GM12865 (cell line): ENCODE measurements at regions not wholly inside any gene's neighbourhood (a gene's known extent, or its start where the extent isn't known, plus 50 kb on each side); places are given as distances from the start of the nearest gene placed in this dataset.

Experiments used
- DNase-seq: peaks from one replicate; pipeline ENCODE4 v3.0.0; 2010; ENCODE audit warnings: low read depth
- H3K4me3 ChIP-seq: 2 replicates; pipeline ENCODE4 v1.5.1; 2011; ENCODE audit warnings: mild to moderate bottlenecking, low read depth, low read length, control low read depth
- CTCF ChIP-seq: IDR thresholded peaks from 2 replicates; pipeline ENCODE4 v1.5.1; 2011; ENCODE audit warnings: low read length, control low read depth, low read depth, inconsistent platforms; ENCODE audit not compliant: insufficient read depth; ENCODE audit errors: missing control alignments

DNA sequence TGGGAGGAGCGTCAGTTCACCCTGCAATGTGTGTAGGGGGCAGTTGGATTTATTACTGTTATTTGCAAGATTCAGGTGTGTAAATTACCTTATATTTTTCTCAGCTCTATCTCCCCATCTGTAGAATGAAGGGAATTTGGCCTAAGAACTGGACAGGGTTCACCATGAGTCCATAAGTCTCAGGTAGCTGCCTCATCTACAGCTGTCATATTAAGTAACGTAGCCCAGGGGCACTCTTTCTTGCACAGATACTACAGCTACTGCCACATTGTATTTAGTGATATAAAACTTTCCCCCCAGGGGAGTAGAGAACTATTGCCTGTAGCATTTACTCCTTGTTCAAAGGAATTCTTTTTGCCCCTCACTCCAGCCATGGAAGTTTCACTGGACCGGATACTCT, 301.4 kb upstream of the ZNF608 start:
- no peak overlapping the region for H3K4me3 ChIP-seq
- TF ChIP-seq CTCF = no peak
- DNase-seq = no peak

- TF ChIP-seq CTCF = no peak
- H3K4me3 ChIP-seq = no peak overlapping the region
- DNase-seq = no peak
These were observed 303.6 kb upstream of the ZNF608 start for GRCh38 chr5:125049721-125050702.

DNA sequence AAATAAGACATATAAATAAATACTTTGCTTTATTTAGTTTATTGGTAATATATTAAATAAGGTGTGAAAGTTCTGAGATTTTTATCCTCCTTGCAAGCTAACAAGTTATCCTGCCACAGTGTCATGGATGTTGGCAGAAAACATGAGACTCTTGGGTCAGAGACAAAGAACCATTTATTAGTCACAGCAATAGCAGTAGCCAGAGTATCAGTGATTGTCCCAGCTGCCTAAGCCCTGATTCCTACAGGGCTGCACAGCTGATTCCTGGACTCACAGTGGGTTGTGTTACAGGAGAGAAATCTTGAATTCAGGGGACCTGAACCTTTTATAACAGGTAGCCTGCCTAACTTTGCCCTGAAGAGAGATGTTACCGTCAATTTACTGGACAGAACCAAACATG, 304.5 kb upstream of the ZNF608 start:
- no peak for TF ChIP-seq CTCF
- no peak for DNase-seq
- H3K4me3 ChIP-seq = no peak overlapping the region

- TF ChIP-seq CTCF = no peak
- H3K4me3 ChIP-seq = no peak overlapping the region
- DNase-seq = no peak
These were observed 306.1 kb upstream of the ZNF608 start for GRCh38 chr5:125052584-125052983.

DNA sequence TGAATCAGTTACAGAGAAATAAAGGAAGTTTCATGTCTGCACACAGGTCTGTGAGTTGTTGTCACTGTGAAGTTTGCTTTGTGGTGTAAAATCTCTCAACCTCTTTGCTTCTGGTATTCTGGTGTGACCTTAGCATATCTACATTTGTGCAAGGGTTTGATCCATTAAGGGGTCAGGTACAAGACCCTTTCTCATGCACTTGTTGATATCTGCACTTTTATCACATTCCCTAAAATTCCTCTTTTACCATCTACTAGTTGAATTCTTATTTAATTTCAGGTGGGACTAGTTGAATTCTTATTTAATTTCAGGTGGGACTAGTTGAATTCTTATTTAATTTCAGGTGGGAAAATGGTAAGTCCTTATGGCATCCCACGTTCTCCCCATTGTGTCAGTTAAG, 306.7 kb upstream of the ZNF608 start:
- no peak for DNase-seq
- no peak for TF ChIP-seq CTCF
- H3K4me3 ChIP-seq = no peak overlapping the region

GRCh38 chr5:125054146-125054545, 307.7 kb upstream of the ZNF608 start:
- TF ChIP-seq CTCF = no peak
- no peak overlapping the region for H3K4me3 ChIP-seq
- DNase-seq = no peak
